Tibial nerve (tissue), 4 donors: ENCODE measurements at regions not wholly inside any gene's neighbourhood (a gene's known extent, or its start where the extent isn't known, plus 50 kb on each side); places are given as distances from the start of the nearest gene placed in this dataset.

Experiments used
- CTCF ChIP-seq, 5 experiments: fragments of 200-600 bp in 3 of 5; fragments of 450-650 bp in 2 of 5; sonication (generic) in 3 of 5; IDR thresholded peaks; one replicate each; pipeline ENCODE4 v1.5.1; 2016 to 2019; ENCODE audit warnings: antibody characterized with exemption in 5 of 5, mild to moderate bottlenecking in 3 of 5, moderate library complexity in 2 of 5
- EP300 ChIP-seq, 2 donors: sonication (generic); formaldehyde crosslinking; IDR thresholded peaks; one replicate each; pipeline ENCODE4 v1.6.1; 2017; ENCODE audit warnings: antibody characterized with exemption in 2 of 2, mild to moderate bottlenecking in 1 of 2
- POLR2A ChIP-seq, 2 donors: fragments of 450-650 bp; IDR thresholded peaks; one replicate each; pipeline ENCODE4 v1.6.1; 2017; ENCODE audit warnings: antibody characterized with exemption in 2 of 2, mild to moderate bottlenecking in 2 of 2, moderate library complexity in 2 of 2

DNA sequence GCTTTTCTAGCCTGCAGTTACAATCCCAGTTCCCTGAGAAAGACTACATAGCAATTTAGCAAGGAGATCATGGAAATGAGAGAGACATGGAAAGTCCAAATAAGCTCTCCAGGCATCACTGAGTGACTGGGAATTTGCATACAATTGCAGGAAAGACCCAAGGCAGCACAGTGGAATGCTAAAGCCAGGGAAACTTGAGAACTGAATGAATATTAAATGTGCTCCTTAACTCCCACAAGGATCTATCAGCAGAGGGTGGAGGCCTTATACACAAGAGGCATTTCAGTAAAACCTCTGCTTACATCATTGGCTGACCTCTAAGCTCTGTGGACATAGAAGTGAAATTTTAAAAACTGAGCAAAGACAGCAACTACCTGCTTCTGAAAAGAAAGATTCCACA, 355.6 kb upstream of the DAB2 start:
- no peak for TF ChIP-seq CTCF (IDR thresholded peaks at IDR 0.05)
- no peak for TF ChIP-seq POLR2A (IDR thresholded peaks at IDR 0.05)
- TF ChIP-seq EP300 (IDR thresholded peaks at IDR 0.05): no peak
